OCI-LY1 (cell line): ENCODE measurements at regions not wholly inside any gene's neighbourhood (a gene's known extent, or its start where the extent isn't known, plus 50 kb on each side); places are given as distances from the start of the nearest gene placed in this dataset.

Experiments used
- H2AFZ ChIP-seq: fragments of 200-600 bp; sonication (generic), shearing (Covaris generic); 2 replicates; pipeline ENCODE4 v1.6.0; 2014; ENCODE audit warnings: antibody characterized with exemption, mild to moderate bottlenecking, low read length
- H3F3A ChIP-seq: fragments of 200-600 bp; sonication (generic), shearing (Covaris generic); 2 replicates; pipeline ENCODE4 v1.6.0; 2014; ENCODE audit warnings: mild to moderate bottlenecking, antibody characterized with exemption, low read length, moderate library complexity; ENCODE audit not compliant: insufficient read depth
- H3K27ac ChIP-seq: fragments of 200-600 bp; sonication (generic); 2 replicates; pipeline ENCODE4 v1.5.1; 2014; ENCODE audit warnings: low read length, mixed run types, mild to moderate bottlenecking, low read depth; ENCODE audit not compliant: poor library complexity, severe bottlenecking
- H3K27me3 ChIP-seq: fragments of 200-600 bp; sonication (generic); 2 replicates; pipeline ENCODE4 v1.6.0; 2014; ENCODE audit warnings: antibody characterized with exemption, mild to moderate bottlenecking, low read length, moderate library complexity; ENCODE audit not compliant: insufficient read depth
- H3K36me3 ChIP-seq: fragments of 200-600 bp; sonication (generic); 2 replicates; pipeline ENCODE4 v1.6.1; 2014; ENCODE audit warnings: mild to moderate bottlenecking, antibody characterized with exemption, low read length, moderate library complexity, mixed read lengths; ENCODE audit not compliant: insufficient read depth
- H3K4me1 ChIP-seq: fragments of 200-600 bp; sonication (generic); 2 replicates; pipeline ENCODE4 v1.5.1; 2014; ENCODE audit warnings: mild to moderate bottlenecking, low read length, moderate library complexity; ENCODE audit not compliant: insufficient read depth, severe bottlenecking
- H3K4me2 ChIP-seq: fragments of 200-600 bp; sonication (generic), shearing (Covaris generic); 2 replicates; pipeline ENCODE4 v1.6.1; 2014; ENCODE audit warnings: low read length
- H3K4me3 ChIP-seq: fragments of 200-600 bp; sonication (generic); 2 replicates; pipeline ENCODE4 v1.5.1; 2014; ENCODE audit warnings: low read length, low read depth, mild to moderate bottlenecking, mixed read lengths; ENCODE audit not compliant: poor library complexity, severe bottlenecking
- H3K79me2 ChIP-seq: fragments of 200-600 bp; shearing (Covaris generic); 2 replicates; pipeline ENCODE4 v1.6.1; 2016; ENCODE audit warnings: mixed run types, low read length, mixed read lengths; ENCODE audit not compliant: insufficient read depth
- H3K9ac ChIP-seq: fragments of 200-600 bp; sonication (generic), shearing (Covaris generic); 2 replicates; pipeline ENCODE4 v1.6.1; 2014; ENCODE audit warnings: mild to moderate bottlenecking, low read length, mixed read lengths
- H3K9me2 ChIP-seq: fragments of 200-600 bp; sonication (generic), shearing (Covaris generic); 2 replicates; pipeline ENCODE4 v1.6.1; 2014; ENCODE audit warnings: low read depth, mild to moderate bottlenecking, low read length, mixed read lengths
- H3K9me3 ChIP-seq: fragments of 200-600 bp; shearing (Covaris generic); 2 replicates; pipeline ENCODE4 v1.6.1; 2014; ENCODE audit warnings: low read length, mixed read lengths
- H4K20me1 ChIP-seq: fragments of 200-600 bp; sonication (generic), shearing (Covaris generic); 2 replicates; pipeline ENCODE4 v1.6.0; 2016; ENCODE audit warnings: mild to moderate bottlenecking, low read length; ENCODE audit not compliant: insufficient read depth
- EZH2 ChIP-seq: fragments of 200-600 bp; sonication (generic), shearing (Covaris generic); IDR thresholded peaks from 2 replicates; pipeline ENCODE4 v1.8.0; 2017; ENCODE audit warnings: borderline replicate concordance, mixed run types, mild to moderate bottlenecking, antibody characterized with exemption, low read length, moderate library complexity, mixed read lengths
- TF ChIP-seq, protein P1 (sequence below): fragments of 200-600 bp; sonication (generic), shearing (Covaris generic); IDR thresholded peaks from 2 replicates; pipeline ENCODE4 v1.5.1; 2017; ENCODE audit warnings: mild to moderate bottlenecking, antibody characterized with exemption, low read length, moderate library complexity, mixed read lengths

DNA sequence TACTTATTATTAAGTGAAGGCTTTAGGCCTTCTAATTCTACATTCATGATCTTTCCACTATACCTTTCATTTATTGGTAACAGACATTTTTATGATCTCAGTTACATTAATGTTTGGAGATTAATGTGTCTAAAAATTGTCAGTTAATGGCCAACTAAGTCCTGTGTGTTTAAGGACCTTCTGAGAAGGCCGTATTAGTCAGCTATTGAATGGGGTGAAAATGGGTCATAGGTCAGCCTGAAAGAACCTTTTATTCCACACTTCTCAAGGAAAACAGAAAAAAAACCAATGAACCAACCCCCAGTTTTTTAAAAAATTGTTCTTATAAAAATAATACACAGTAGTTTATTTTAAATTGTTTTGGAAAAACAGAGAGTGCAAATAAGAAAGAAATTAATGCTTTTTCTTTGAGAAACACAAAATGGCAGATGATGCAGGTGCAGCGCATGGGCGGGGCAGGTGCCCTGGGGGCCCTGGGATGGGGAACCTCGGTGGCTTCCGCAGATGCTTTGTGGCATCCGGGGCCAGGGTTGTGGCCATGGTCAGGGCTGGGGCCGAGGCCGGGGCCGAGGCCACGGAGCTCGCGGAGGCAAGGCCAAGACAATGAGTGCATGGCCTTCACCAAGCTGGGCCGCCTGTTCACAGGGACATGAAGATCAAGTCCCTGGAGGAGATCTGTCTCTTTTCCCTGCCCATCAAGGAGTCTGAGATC is 141.9 kb downstream of the SPATA31D1 start:
- Histone ChIP-seq H3K4me1 (peaks cover 90% of the 10 kb centered on the region), H3K4me3 (no peak overlapping the region), H2AFZ (no peak overlapping the region), H3K9me3 (peaks cover 5% of the 10 kb centered on the region; the same call in 1 of the 2 replicates), H4K20me1 (no peaks in the 10 kb centered on the region), H3K27me3 (no peaks in the 10 kb centered on the region), H3F3A (peaks cover 5% of the 10 kb centered on the region; the same call in 1 of the 2 replicates), H3K9ac (no peak overlapping the region), H3K9me2 (no peaks in the 10 kb centered on the region), H3K27ac (peak overlapping the region; percentile 98), H3K79me2 (no peaks in the 10 kb centered on the region), H3K4me2 (no peak overlapping the region), H3K36me3 (no peaks in the 10 kb centered on the region)
- TF ChIP-seq, protein P1, sequence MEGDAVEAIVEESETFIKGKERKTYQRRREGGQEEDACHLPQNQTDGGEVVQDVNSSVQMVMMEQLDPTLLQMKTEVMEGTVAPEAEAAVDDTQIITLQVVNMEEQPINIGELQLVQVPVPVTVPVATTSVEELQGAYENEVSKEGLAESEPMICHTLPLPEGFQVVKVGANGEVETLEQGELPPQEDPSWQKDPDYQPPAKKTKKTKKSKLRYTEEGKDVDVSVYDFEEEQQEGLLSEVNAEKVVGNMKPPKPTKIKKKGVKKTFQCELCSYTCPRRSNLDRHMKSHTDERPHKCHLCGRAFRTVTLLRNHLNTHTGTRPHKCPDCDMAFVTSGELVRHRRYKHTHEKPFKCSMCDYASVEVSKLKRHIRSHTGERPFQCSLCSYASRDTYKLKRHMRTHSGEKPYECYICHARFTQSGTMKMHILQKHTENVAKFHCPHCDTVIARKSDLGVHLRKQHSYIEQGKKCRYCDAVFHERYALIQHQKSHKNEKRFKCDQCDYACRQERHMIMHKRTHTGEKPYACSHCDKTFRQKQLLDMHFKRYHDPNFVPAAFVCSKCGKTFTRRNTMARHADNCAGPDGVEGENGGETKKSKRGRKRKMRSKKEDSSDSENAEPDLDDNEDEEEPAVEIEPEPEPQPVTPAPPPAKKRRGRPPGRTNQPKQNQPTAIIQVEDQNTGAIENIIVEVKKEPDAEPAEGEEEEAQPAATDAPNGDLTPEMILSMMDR: no peak
- TF ChIP-seq EZH2: no peak

DNA sequence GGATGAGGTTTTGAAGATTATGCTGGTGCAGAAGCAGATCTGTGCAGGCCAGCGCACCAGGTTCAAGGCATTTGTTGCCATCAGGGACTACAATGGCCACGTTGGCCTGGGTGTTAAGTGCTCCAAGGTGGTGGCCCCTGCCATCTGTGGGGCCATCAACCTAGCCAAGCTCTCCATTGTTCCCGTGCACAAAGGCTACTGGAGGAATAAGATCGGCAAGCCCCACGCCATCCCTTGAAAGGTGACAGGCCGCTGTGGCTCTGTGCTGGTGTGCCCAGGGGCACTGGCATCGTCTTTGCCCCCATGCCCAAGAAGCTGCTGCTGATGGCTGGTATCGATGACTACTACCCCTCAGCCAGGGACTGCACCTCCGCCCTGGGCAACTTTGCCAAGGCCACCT is 142.5 kb downstream of the SPATA31D1 start:
- Histone ChIP-seq H3K27ac (peak overlapping the region; percentile 74), H3K27me3 (no peaks in the 10 kb centered on the region), H3K79me2 (no peaks in the 10 kb centered on the region), H3K9ac (no peak overlapping the region; the same call in 1 of the 2 replicates), H3F3A (peaks cover 5% of the 10 kb centered on the region; the same call in 1 of the 2 replicates), H3K9me3 (peaks cover 8% of the 10 kb centered on the region; the same call in 1 of the 2 replicates), H3K4me3 (no peak overlapping the region), H3K9me2 (no peaks in the 10 kb centered on the region), H3K4me2 (no peak overlapping the region), H2AFZ (no peak overlapping the region), H4K20me1 (no peaks in the 10 kb centered on the region), H3K36me3 (no peaks in the 10 kb centered on the region), H3K4me1 (peaks cover 84% of the 10 kb centered on the region)
- no peak for TF ChIP-seq EZH2
- TF ChIP-seq, protein P1: no peak

DNA sequence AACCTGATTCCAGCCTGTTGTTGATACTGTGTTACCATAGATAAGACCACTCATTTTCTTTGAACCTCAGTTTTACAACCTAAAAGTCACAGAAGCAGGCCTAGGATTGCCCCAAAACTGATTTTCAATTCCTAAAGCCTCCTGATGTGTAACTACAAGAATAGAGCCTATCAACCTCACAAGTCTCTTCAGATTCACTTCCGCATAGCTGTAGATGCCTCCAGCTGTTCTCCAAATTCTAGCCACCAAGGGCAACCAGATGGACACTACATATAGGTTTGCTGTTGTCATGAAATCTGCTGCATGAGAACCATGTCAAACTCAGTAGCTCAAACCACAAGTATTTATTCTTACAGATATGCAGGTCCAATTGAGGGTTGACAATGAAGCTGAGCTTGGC is 143.5 kb downstream of the SPATA31D1 start:
- H3K4me1 ChIP-seq: peaks cover 75% of the 10 kb centered on the region
- TF ChIP-seq EZH2: no peak
- TF ChIP-seq, protein P1: no peak
- H3F3A ChIP-seq: peaks cover 4% of the 10 kb centered on the region; the same call in 1 of the 2 replicates
- no peaks in the 10 kb centered on the region for H3K9me2 ChIP-seq
- peak overlapping the region; percentile 74 for H3K27ac ChIP-seq
- H3K4me3 ChIP-seq: no peak overlapping the region
- peaks cover 11% of the 10 kb centered on the region; the same call in 1 of the 2 replicates for H3K9me3 ChIP-seq
- peak overlapping the region; percentile 1; the same call in 1 of the 2 replicates for H3K4me2 ChIP-seq
- no peaks in the 10 kb centered on the region for H3K27me3 ChIP-seq
- no peaks in the 10 kb centered on the region for H3K36me3 ChIP-seq
- H4K20me1 ChIP-seq: no peaks in the 10 kb centered on the region
- no peaks in the 10 kb centered on the region for H3K79me2 ChIP-seq
- peak overlapping the region; percentile 8; the same call in 1 of the 2 replicates for H3K9ac ChIP-seq
- no peak overlapping the region for H2AFZ ChIP-seq
